AG04450 (cell line): ENCODE measurements at regions not wholly inside any gene's neighbourhood (a gene's known extent, or its start where the extent isn't known, plus 50 kb on each side); places are given as distances from the start of the nearest gene placed in this dataset.

Experiments used
- CTCF ChIA-PET: fragments of 300-600, 350-600 bp; formaldehyde crosslinking; extraction: SDS; loops from one replicate; lab custom pipeline; 2022; ENCODE audit warnings: antibody characterized with exemption, inconsistent platforms; lab: Charles Lee
- POLR2A ChIA-PET: fragments of 350-600 bp; formaldehyde crosslinking; extraction: SDS; loops from one replicate; lab custom pipeline; 2021; ENCODE audit warnings: antibody characterized with exemption, inconsistent platforms; lab: Yijun Ruan, JAX
- DNase-seq: peaks from one replicate; pipeline ENCODE4 v3.0.0-alpha.2; 2011; ENCODE audit warnings: low read depth, low spot score
- H3K27ac ChIP-seq: one replicate; pipeline ENCODE4 v1.5.1; 2012; ENCODE audit warnings: low read depth, low read length, control low read depth
- H3K27me3 ChIP-seq: one replicate; pipeline ENCODE4 v1.6.0; 2012; ENCODE audit warnings: low read length; ENCODE audit not compliant: control insufficient read depth, insufficient read depth
- H3K4me3 ChIP-seq: 2 replicates; pipeline ENCODE4 v1.5.1; 2011; ENCODE audit warnings: mild to moderate bottlenecking, low read depth, low read length, control low read depth
- H3K9me3 ChIP-seq: 2 replicates; pipeline ENCODE4 v1.5.1; 2012; ENCODE audit warnings: low read length; ENCODE audit not compliant: control insufficient read depth, insufficient read depth
- TF ChIP-seq, protein P1 (sequence below): IDR thresholded peaks from 2 replicates; pipeline ENCODE4 v1.5.1; 2011; ENCODE audit warnings: low read depth, low read length, control low read depth, inconsistent platforms

GRCh38 chr5:18334949-18335348 is 700.7 kb downstream of the TAF11L14 start:
- no peak overlapping the region for H3K4me3 ChIP-seq
- TF ChIP-seq, protein P1, sequence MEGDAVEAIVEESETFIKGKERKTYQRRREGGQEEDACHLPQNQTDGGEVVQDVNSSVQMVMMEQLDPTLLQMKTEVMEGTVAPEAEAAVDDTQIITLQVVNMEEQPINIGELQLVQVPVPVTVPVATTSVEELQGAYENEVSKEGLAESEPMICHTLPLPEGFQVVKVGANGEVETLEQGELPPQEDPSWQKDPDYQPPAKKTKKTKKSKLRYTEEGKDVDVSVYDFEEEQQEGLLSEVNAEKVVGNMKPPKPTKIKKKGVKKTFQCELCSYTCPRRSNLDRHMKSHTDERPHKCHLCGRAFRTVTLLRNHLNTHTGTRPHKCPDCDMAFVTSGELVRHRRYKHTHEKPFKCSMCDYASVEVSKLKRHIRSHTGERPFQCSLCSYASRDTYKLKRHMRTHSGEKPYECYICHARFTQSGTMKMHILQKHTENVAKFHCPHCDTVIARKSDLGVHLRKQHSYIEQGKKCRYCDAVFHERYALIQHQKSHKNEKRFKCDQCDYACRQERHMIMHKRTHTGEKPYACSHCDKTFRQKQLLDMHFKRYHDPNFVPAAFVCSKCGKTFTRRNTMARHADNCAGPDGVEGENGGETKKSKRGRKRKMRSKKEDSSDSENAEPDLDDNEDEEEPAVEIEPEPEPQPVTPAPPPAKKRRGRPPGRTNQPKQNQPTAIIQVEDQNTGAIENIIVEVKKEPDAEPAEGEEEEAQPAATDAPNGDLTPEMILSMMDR = no peak
- ChIA-PET POLR2A (no interaction called here), CTCF (no interaction called here)
- no peaks in the 10 kb centered on the region for H3K27me3 ChIP-seq
- H3K27ac ChIP-seq = no peak overlapping the region
- no peak for DNase-seq
- H3K9me3 ChIP-seq = no peaks in the 10 kb centered on the region

DNA sequence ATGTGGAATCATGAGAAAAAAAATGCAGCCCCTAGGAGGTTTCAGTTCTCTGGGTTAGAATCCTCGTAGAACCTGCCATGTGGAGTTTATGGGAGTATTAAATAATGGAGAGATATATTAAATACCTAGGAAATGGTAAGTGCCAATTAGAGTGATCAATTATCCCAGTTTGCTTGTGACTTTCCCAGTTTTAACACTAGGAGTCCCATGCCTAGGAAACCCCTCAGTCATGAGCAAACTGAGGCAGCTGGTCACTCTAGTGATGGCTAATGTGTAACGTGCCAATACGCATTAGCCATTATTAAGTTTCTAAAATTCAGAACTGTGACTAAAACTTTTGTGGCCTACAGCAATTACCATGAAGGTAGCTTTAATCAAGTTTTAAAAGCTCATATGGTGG is 720.6 kb downstream of the TAF11L14 start:
- Histone ChIP-seq H3K9me3 (no peaks in the 10 kb centered on the region), H3K27ac (no peak overlapping the region), H3K4me3 (no peak overlapping the region), H3K27me3 (no peaks in the 10 kb centered on the region)
- ChIA-PET POLR2A (no interaction called here), CTCF (no interaction called here)
- no peak for DNase-seq
- TF ChIP-seq, protein P1 = no peak

DNA sequence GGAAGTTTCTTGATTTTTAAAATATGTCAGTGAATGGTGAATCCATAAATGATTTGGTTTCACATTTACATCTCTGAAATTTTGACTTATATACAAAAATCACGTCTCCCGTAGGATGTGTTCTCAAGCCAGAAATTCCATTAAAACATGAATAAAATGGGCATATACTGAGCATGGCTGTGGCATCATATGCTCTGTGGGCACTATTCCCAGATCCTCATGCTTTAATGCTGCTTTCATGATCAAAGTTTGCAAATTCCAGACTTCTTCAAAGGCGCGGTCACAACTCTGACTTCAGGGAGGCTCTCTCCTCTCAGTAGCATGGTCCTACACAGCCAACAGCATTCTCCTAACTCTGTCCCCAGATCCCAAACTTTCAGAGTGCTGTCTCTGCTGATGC is 723.2 kb downstream of the TAF11L14 start:
- no peak for DNase-seq
- H3K4me3 ChIP-seq = no peak overlapping the region
- ChIA-PET POLR2A (no interaction called here), CTCF (no interaction called here)
- H3K9me3 ChIP-seq = no peaks in the 10 kb centered on the region
- no peaks in the 10 kb centered on the region for H3K27me3 ChIP-seq
- no peak overlapping the region for H3K27ac ChIP-seq
- TF ChIP-seq, protein P1 = no peak

GRCh38 chr5:18366234-18366633 is 732.0 kb downstream of the TAF11L14 start:
- no peaks in the 10 kb centered on the region; the same call in none of the 2 replicates for H3K9me3 ChIP-seq
- no peak overlapping the region for H3K4me3 ChIP-seq
- ChIA-PET POLR2A (no interaction called here), CTCF (no interaction called here)
- no peak for DNase-seq
- TF ChIP-seq, protein P1 = no peak
- H3K27me3 ChIP-seq = no peaks in the 10 kb centered on the region
- H3K27ac ChIP-seq = no peak overlapping the region

GRCh38 chr5:18370531-18370930 is 736.3 kb downstream of the TAF11L14 start:
- POLR2A ChIA-PET = no interaction called here
- TF ChIP-seq, protein P1 = no peak
- H3K27me3 ChIP-seq = no peaks in the 10 kb centered on the region
- peaks cover 14% of the 10 kb centered on the region for H3K9me3 ChIP-seq
- CTCF ChIA-PET = no interaction called here
- DNase-seq = no peak
- H3K27ac ChIP-seq = no peak overlapping the region
- no peak overlapping the region for H3K4me3 ChIP-seq
